Immature natural killer cell (primary cell): ENCODE measurements at regions not wholly inside any gene's neighbourhood (a gene's known extent, or its start where the extent isn't known, plus 50 kb on each side); places are given as distances from the start of the nearest gene placed in this dataset.

ENCODE experiments used
- DNase-seq, 3 donors: peaks; one replicate each; pipeline ENCODE4 v3.0.0; 2022; ENCODE audit warnings: mixed read lengths in 1 of 3
- H3K27ac Mint-ChIP-seq, 6 donors: one replicate each; pipeline ENCODE4 v1.8.0; 2020; ENCODE audit warnings: mixed read lengths in 6 of 6, mild to moderate bottlenecking in 5 of 6, inconsistent platforms in 4 of 6, moderate library complexity in 3 of 6
- H3K27me3 Mint-ChIP-seq, 3 donors: one replicate each; pipeline ENCODE4 v1.8.0; 2020 to 2021; ENCODE audit warnings: low read depth in 3 of 3, mild to moderate bottlenecking in 3 of 3, mixed read lengths in 3 of 3, moderate library complexity in 3 of 3, inconsistent platforms in 1 of 3
- H3K36me3 Mint-ChIP-seq, 3 donors: one replicate each; pipeline ENCODE4 v1.8.0; 2020; ENCODE audit warnings: mixed read lengths in 3 of 3, inconsistent platforms in 2 of 3, mild to moderate bottlenecking in 2 of 3
- H3K4me1 Mint-ChIP-seq, 2 donors: one replicate each; pipeline ENCODE4 v1.8.0; 2020; ENCODE audit warnings: inconsistent platforms in 2 of 2, mild to moderate bottlenecking in 2 of 2, mixed read lengths in 2 of 2, moderate library complexity in 1 of 2
- H3K4me3 Mint-ChIP-seq, 5 donors: one replicate each; pipeline ENCODE4 v1.8.0; 2020; ENCODE audit warnings: mild to moderate bottlenecking in 5 of 5, mixed read lengths in 5 of 5, inconsistent platforms in 3 of 5, moderate library complexity in 3 of 5
- H3K9me3 Mint-ChIP-seq, 6 donors: one replicate each; pipeline ENCODE4 v1.8.0; 2020; ENCODE audit warnings: mild to moderate bottlenecking in 6 of 6, mixed read lengths in 6 of 6, inconsistent platforms in 4 of 6, moderate library complexity in 3 of 6

GRCh38 chr4:166228112-166228511 lies 355.1 kb downstream of the TLL1 start:
- peaks cover 0 to 31% (median 11%) of the 10 kb centered on the region in 6 donors for H3K9me3 Mint-ChIP-seq
- H3K27ac Mint-ChIP-seq = no peak overlapping the region
- H3K27me3 Mint-ChIP-seq = no peaks in the 10 kb centered on the region
- DNase-seq = no peak
- H3K36me3 Mint-ChIP-seq = no peaks in the 10 kb centered on the region
- H3K4me3 Mint-ChIP-seq = no peak overlapping the region
- no peaks in the 10 kb centered on the region for H3K4me1 Mint-ChIP-seq

GRCh38 chr4:166229799-166230198 lies 356.8 kb downstream of the TLL1 start:
- no peak for DNase-seq
- Mint-ChIP-seq H3K9me3 (peaks cover 3 to 35% (median 15%) of the 10 kb centered on the region in 6 donors), H3K36me3 (no peaks in the 10 kb centered on the region), H3K27me3 (no peaks in the 10 kb centered on the region), H3K4me3 (no peak overlapping the region), H3K27ac (no peak overlapping the region), H3K4me1 (no peaks in the 10 kb centered on the region)

GRCh38 chr4:166230841-166231240 lies 357.8 kb downstream of the TLL1 start:
- no peak overlapping the region for H3K27ac Mint-ChIP-seq
- no peak overlapping the region for H3K4me3 Mint-ChIP-seq
- H3K9me3 Mint-ChIP-seq = peaks cover 3 to 28% (median 13%) of the 10 kb centered on the region in 6 donors
- H3K27me3 Mint-ChIP-seq = no peaks in the 10 kb centered on the region
- no peak for DNase-seq
- no peaks in the 10 kb centered on the region for H3K36me3 Mint-ChIP-seq
- H3K4me1 Mint-ChIP-seq = no peaks in the 10 kb centered on the region

GRCh38 chr4:166239354-166239753 lies 366.3 kb downstream of the TLL1 start:
- no peak for DNase-seq
- Mint-ChIP-seq H3K4me1 (no peaks in the 10 kb centered on the region), H3K27ac (no peak overlapping the region), H3K27me3 (no peaks in the 10 kb centered on the region), H3K9me3 (peaks cover 2 to 19% (median 12%) of the 10 kb centered on the region in 6 donors), H3K36me3 (no peaks in the 10 kb centered on the region), H3K4me3 (no peak overlapping the region)

GRCh38 chr4:166252487-166253402 lies 379.7 kb downstream of the TLL1 start:
- Mint-ChIP-seq H3K27me3 (no peaks in the 10 kb centered on the region), H3K9me3 (peaks cover 0 to 15% (median 8%) of the 10 kb centered on the region in 6 donors), H3K4me3 (no peak overlapping the region), H3K36me3 (no peaks in the 10 kb centered on the region), H3K4me1 (no peaks in the 10 kb centered on the region), H3K27ac (no peak overlapping the region)
- DNase-seq = no peak

- Mint-ChIP-seq H3K4me3 (no peak overlapping the region), H3K36me3 (no peaks in the 10 kb centered on the region), H3K27ac (no peak overlapping the region), H3K27me3 (peaks cover 0 to 2% (median 0%) of the 10 kb centered on the region in 3 donors), H3K4me1 (no peaks in the 10 kb centered on the region), H3K9me3 (peaks cover 5 to 17% (median 8%) of the 10 kb centered on the region in 6 donors)
- DNase-seq = no peak
Observed at GRCh38 chr4:166257276-166257675, 384.2 kb downstream of the TLL1 start.

- Mint-ChIP-seq H3K9me3 (peaks cover 6 to 12% (median 8%) of the 10 kb centered on the region in 6 donors), H3K27ac (no peak overlapping the region), H3K27me3 (peaks cover 0 to 2% (median 0%) of the 10 kb centered on the region in 3 donors), H3K4me1 (no peaks in the 10 kb centered on the region), H3K36me3 (no peaks in the 10 kb centered on the region), H3K4me3 (no peak overlapping the region)
- no peak for DNase-seq
Observed at GRCh38 chr4:166257891-166258290, 384.9 kb downstream of the TLL1 start.

- peaks cover 0 to 4% (median 0%) of the 10 kb centered on the region in 3 donors for H3K27me3 Mint-ChIP-seq
- no peaks in the 10 kb centered on the region for H3K36me3 Mint-ChIP-seq
- DNase-seq = no peak
- no peak overlapping the region for H3K27ac Mint-ChIP-seq
- no peak overlapping the region for H3K4me3 Mint-ChIP-seq
- H3K9me3 Mint-ChIP-seq = peaks cover 3 to 15% (median 10%) of the 10 kb centered on the region in 6 donors
- H3K4me1 Mint-ChIP-seq = no peaks in the 10 kb centered on the region
Observed at GRCh38 chr4:166259081-166259480, 386.0 kb downstream of the TLL1 start.

GRCh38 chr4:166274136-166274761 lies 401.2 kb downstream of the TLL1 start:
- H3K36me3 Mint-ChIP-seq = no peaks in the 10 kb centered on the region
- no peak overlapping the region for H3K27ac Mint-ChIP-seq
- peaks cover 7 to 31% (median 17%) of the 10 kb centered on the region in 6 donors for H3K9me3 Mint-ChIP-seq
- peaks cover 0 to 6% (median 1%) of the 10 kb centered on the region in 3 donors for H3K27me3 Mint-ChIP-seq
- H3K4me3 Mint-ChIP-seq = no peak overlapping the region
- DNase-seq = no peak
- peaks cover 0 to 5% of the 10 kb centered on the region in 2 donors for H3K4me1 Mint-ChIP-seq

- Mint-ChIP-seq H3K4me1 (peaks cover 0 to 6% of the 10 kb centered on the region in 2 donors), H3K36me3 (no peaks in the 10 kb centered on the region), H3K27me3 (peaks cover 0 to 3% (median 1%) of the 10 kb centered on the region in 3 donors), H3K4me3 (no peak overlapping the region), H3K9me3 (peaks cover 6 to 32% (median 15%) of the 10 kb centered on the region in 6 donors), H3K27ac (no peak overlapping the region)
- DNase-seq = no peak
Observed at GRCh38 chr4:166274775-166275174, 401.7 kb downstream of the TLL1 start.

GRCh38 chr4:166277401-166277800 lies 404.4 kb downstream of the TLL1 start:
- no peaks in the 10 kb centered on the region for H3K36me3 Mint-ChIP-seq
- no peak for DNase-seq
- no peak overlapping the region for H3K4me3 Mint-ChIP-seq
- peaks cover 0 to 2% (median 1%) of the 10 kb centered on the region in 3 donors for H3K27me3 Mint-ChIP-seq
- peaks cover 3 to 32% (median 17%) of the 10 kb centered on the region in 6 donors for H3K9me3 Mint-ChIP-seq
- H3K4me1 Mint-ChIP-seq = peaks cover 0 to 6% of the 10 kb centered on the region in 2 donors
- H3K27ac Mint-ChIP-seq = no peak overlapping the region

- H3K36me3 Mint-ChIP-seq = no peaks in the 10 kb centered on the region
- peaks cover 3 to 32% (median 17%) of the 10 kb centered on the region in 6 donors for H3K9me3 Mint-ChIP-seq
- DNase-seq = no peak
- no peak overlapping the region for H3K27ac Mint-ChIP-seq
- peaks cover 0 to 6% of the 10 kb centered on the region in 2 donors for H3K4me1 Mint-ChIP-seq
- H3K4me3 Mint-ChIP-seq = no peak overlapping the region
- H3K27me3 Mint-ChIP-seq = peaks cover 0 to 2% (median 1%) of the 10 kb centered on the region in 3 donors
Observed at GRCh38 chr4:166277853-166278252, 404.8 kb downstream of the TLL1 start.

- Mint-ChIP-seq H3K4me3 (no peak overlapping the region), H3K27ac (no peak overlapping the region), H3K9me3 (peaks cover 3 to 35% (median 15%) of the 10 kb centered on the region in 6 donors), H3K36me3 (no peaks in the 10 kb centered on the region), H3K4me1 (peaks cover 0 to 6% of the 10 kb centered on the region in 2 donors), H3K27me3 (peaks cover 0 to 2% (median 1%) of the 10 kb centered on the region in 3 donors)
- no peak for DNase-seq
Observed at GRCh38 chr4:166279261-166279660, 406.2 kb downstream of the TLL1 start.

GRCh38 chr4:166280642-166281041 lies 407.6 kb downstream of the TLL1 start:
- no peak overlapping the region for H3K27ac Mint-ChIP-seq
- peaks cover 0 to 2% (median 1%) of the 10 kb centered on the region in 3 donors for H3K27me3 Mint-ChIP-seq
- no peak overlapping the region for H3K4me3 Mint-ChIP-seq
- peaks cover 3 to 27% (median 11%) of the 10 kb centered on the region in 6 donors for H3K9me3 Mint-ChIP-seq
- DNase-seq = no peak
- H3K36me3 Mint-ChIP-seq = no peaks in the 10 kb centered on the region
- H3K4me1 Mint-ChIP-seq = peaks cover 0 to 6% of the 10 kb centered on the region in 2 donors
